HCT116 (cell line): ENCODE measurements at regions not wholly inside any gene's neighbourhood (a gene's known extent, or its start where the extent isn't known, plus 50 kb on each side); places are given as distances from the start of the nearest gene placed in this dataset.

Source experiments
- ATAC-seq: fragments of 200-7000 bp; cut with Tn5 transposase; 2 replicates; pipeline ENCODE4 v1.9.1; 2020; ENCODE audit warnings: mild to moderate bottlenecking, moderate library complexity
- BruUV-seq: library from RNA; stranded (reverse); fragments of 400-500 nt; replicated peaks from 2 replicates; lab custom pipeline; 2021; lab: Mats Ljungman, UMichigan
- CTCF ChIA-PET: fragments of 300-600 bp; sonication (Branson Sonifier 250); formaldehyde crosslinking; loops from one replicate; lab custom pipeline; 2021; ENCODE audit warnings: antibody characterized with exemption; lab: Charles Lee
- POLR2A ChIA-PET: fragments of 300-600, 350-600 bp; sonication (Branson Sonifier 250); formaldehyde crosslinking; loops from one replicate; lab custom pipeline; 2021; ENCODE audit warnings: antibody characterized with exemption; lab: Charles Lee
- RAD21 ChIA-PET, 2 experiments: fragments of 300-600 bp; sonication (Branson Sonifier 250); formaldehyde crosslinking; loops; one replicate each; lab custom pipeline; 2023; ENCODE audit warnings: low total read pairs in 2 of 2; ENCODE audit not compliant: uncharacterized antibody in 2 of 2, unreplicated experiment in 2 of 2, low non-redundant PET in 1 of 2; lab: Charles Lee
- DNase-seq: peaks from one replicate; pipeline ENCODE4 v3.0.0-alpha.2; 2010; ENCODE audit warnings: low read depth, low spot score
- H2AFZ ChIP-seq: fragments of 200-600 bp; shearing (Covaris generic), sonication (generic); 2 replicates; pipeline ENCODE4 v1.6.1; 2017; ENCODE audit warnings: low read depth, mixed run types, mixed read lengths, antibody characterized with exemption, low read length; ENCODE audit not compliant: poor library complexity, severe bottlenecking
- H3K27ac ChIP-seq: 2 replicates; pipeline ENCODE4 v1.5.1; 2012; ENCODE audit warnings: low read depth, low read length
- H3K27me3 ChIP-seq: fragments of 200-600 bp; sonication (generic); 2 replicates; pipeline ENCODE4 v1.6.1; 2016; ENCODE audit warnings: mixed run types, low read length, mixed read lengths; ENCODE audit not compliant: insufficient read depth
- H3K36me3 ChIP-seq, 2 experiments: fragments of 200-500 bp in 1 of 2; fragments of 200-600 bp in 1 of 2; sonication (Bioruptor generic) in 1 of 2; sonication (generic) in 1 of 2; 2 replicates each; pipeline versions ENCODE4 v1.5.1 to v1.6.1; 2014 to 2016; ENCODE audit warnings: low read length in 2 of 2, inconsistent platforms in 1 of 2, mixed read lengths in 1 of 2, mixed run types in 1 of 2; ENCODE audit not compliant: insufficient read depth in 2 of 2, control insufficient read depth in 1 of 2
- H3K4me1 ChIP-seq, 2 experiments: fragments of 200-600 bp in 1 of 2; sonication (generic) in 1 of 2; 2 replicates each; pipeline versions ENCODE4 v1.5.1 to v1.6.1; 2012 to 2017; ENCODE audit warnings: low read length in 2 of 2, inconsistent platforms in 1 of 2, mild to moderate bottlenecking in 1 of 2, mixed read lengths in 1 of 2, mixed run types in 1 of 2, moderate library complexity in 1 of 2; ENCODE audit not compliant: insufficient read depth in 2 of 2, control insufficient read depth in 1 of 2
- H3K4me2 ChIP-seq: fragments of 200-600 bp; sonication (generic); 2 replicates; pipeline ENCODE4 v1.6.1; 2017; ENCODE audit warnings: mixed run types, low read length, mixed read lengths
- H3K4me3 ChIP-seq, 2 experiments: fragments of 200-600 bp in 1 of 2; sonication (generic) in 1 of 2; replicated peaks in 1 of 2; 2 replicates each; pipeline ENCODE4 v1.5.1; 2011 to 2016; ENCODE audit warnings: low read length in 2 of 2, control low read depth in 1 of 2, low read depth in 1 of 2, mild to moderate bottlenecking in 1 of 2, mixed read lengths in 1 of 2, mixed run types in 1 of 2
- H3K79me2 ChIP-seq: fragments of 200-600 bp; sonication (generic); 2 replicates; pipeline ENCODE4 v1.6.1; 2017; ENCODE audit warnings: mild to moderate bottlenecking, mixed run types, low read length, moderate library complexity, mixed read lengths; ENCODE audit not compliant: insufficient read depth
- H3K9ac ChIP-seq: fragments of 200-600 bp; sonication (generic); 2 replicates; pipeline ENCODE4 v1.6.1; 2016; ENCODE audit warnings: low read length, mixed read lengths
- H3K9me2 ChIP-seq: fragments of 200-600 bp; sonication (generic), shearing (Covaris generic); 2 replicates; pipeline ENCODE4 v1.6.1; 2017; ENCODE audit warnings: mixed run types, mild to moderate bottlenecking, moderate library complexity; ENCODE audit not compliant: insufficient read depth
- H3K9me3 ChIP-seq, 2 experiments: fragments of 200-500 bp in 1 of 2; fragments of 200-600 bp in 1 of 2; sonication (Bioruptor generic) in 1 of 2; sonication (generic) in 1 of 2; 2 replicates each; pipeline ENCODE4 v1.6.1; 2014 to 2017; ENCODE audit warnings: low read length in 2 of 2, mixed read lengths in 2 of 2, inconsistent platforms in 1 of 2, low read depth in 1 of 2, mild to moderate bottlenecking in 1 of 2, mixed run types in 1 of 2, moderate library complexity in 1 of 2; ENCODE audit not compliant: control insufficient read depth in 1 of 2, insufficient read depth in 1 of 2
- H4K20me1 ChIP-seq: fragments of 200-600 bp; sonication (generic), shearing (Covaris generic); 2 replicates; pipeline ENCODE4 v1.6.1; 2017; ENCODE audit warnings: mixed run types, mild to moderate bottlenecking, moderate library complexity; ENCODE audit not compliant: insufficient read depth
- CBX3 ChIP-seq: IDR thresholded peaks from 2 replicates; pipeline ENCODE4 v1.6.1; 2012; ENCODE audit warnings: low read depth
- EGR1 ChIP-seq: IDR thresholded peaks from 2 replicates; pipeline ENCODE4 v1.6.1; 2012; ENCODE audit warnings: low read depth
- ELF1 ChIP-seq: IDR thresholded peaks from 2 replicates; pipeline ENCODE4 v1.6.1; 2012; ENCODE audit warnings: low read depth, borderline replicate concordance
- EZH2phosphoT487 ChIP-seq: fragments of 200-600 bp; IDR thresholded peaks from 2 replicates; pipeline ENCODE4 v1.6.1; 2018; ENCODE audit warnings: antibody characterized with exemption, borderline replicate concordance
- FOSL1 ChIP-seq: IDR thresholded peaks from 2 replicates; pipeline ENCODE4 v1.6.1; 2012; ENCODE audit warnings: low read depth
- POLR2A ChIP-seq: IDR thresholded peaks from 2 replicates; pipeline ENCODE4 v1.7.0; 2011; ENCODE audit warnings: borderline replicate concordance; ENCODE audit not compliant: insufficient read depth, insufficient read length; ENCODE audit errors: extremely low read depth
- RAD21 ChIP-seq: IDR thresholded peaks from 2 replicates; pipeline ENCODE4 v1.6.1; 2012; ENCODE audit warnings: low read depth, mild to moderate bottlenecking
- SRF ChIP-seq: IDR thresholded peaks from 2 replicates; pipeline ENCODE4 v1.6.1; 2012; ENCODE audit warnings: low read depth
- intact Hi-C: fragments of 100-400 bp; cut with micrococcal nuclease; formaldehyde crosslinking; loops from 2 replicates; pipeline ENCODE4 v1.10.0; 2022
- TF ChIP-seq, protein P1 (sequence below): IDR thresholded peaks from 2 replicates; pipeline ENCODE4 v1.6.1; 2011; ENCODE audit warnings: mild to moderate bottlenecking, low read length, moderate library complexity; ENCODE audit not compliant: insufficient replicate concordance; ENCODE audit errors: extremely low read depth
- TF ChIP-seq, protein P2 (sequence below): IDR thresholded peaks from 2 replicates; pipeline ENCODE4 v1.6.1; 2012
- TF ChIP-seq, protein P3 (sequence below): IDR thresholded peaks from 2 replicates; pipeline ENCODE4 v1.6.1; 2012

DNA sequence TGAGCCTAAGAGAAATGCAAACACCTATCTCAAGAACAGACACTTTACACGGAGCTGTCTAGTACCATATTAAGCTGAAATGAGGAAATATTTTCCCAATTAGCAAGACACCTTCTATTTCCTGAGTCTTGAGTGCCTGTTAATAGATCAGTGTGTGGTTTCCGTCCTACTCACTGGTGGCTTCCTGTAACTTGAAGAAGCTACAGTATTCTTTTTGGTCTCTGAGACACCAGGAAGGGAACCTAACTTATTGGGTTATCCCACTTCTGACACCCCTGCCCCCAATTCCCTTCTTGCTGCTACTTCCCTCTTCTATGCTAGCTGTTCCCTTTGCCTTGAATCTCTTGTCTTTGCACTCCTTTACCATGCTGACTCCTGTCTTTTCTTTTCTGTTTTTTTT is 92.7 kb downstream of the FDX1 start:
- POLR2A ChIA-PET, result no interaction called here
- no peak overlapping the region for H3K4me3 ChIP-seq
- TF ChIP-seq POLR2A, result no peak
- TF ChIP-seq, all 23 proteins: peak for 0
- Histone ChIP-seq H4K20me1 (no peaks in the 10 kb centered on the region), H3K36me3 (no peaks in the 10 kb centered on the region), H2AFZ (no peak overlapping the region), H3K4me1 (no peaks in the 10 kb centered on the region), H3K4me2 (no peak overlapping the region), H3K9me3 (no peaks in the 10 kb centered on the region), H3K27ac (no peak overlapping the region), H3K79me2 (no peaks in the 10 kb centered on the region), H3K9me2 (no peaks in the 10 kb centered on the region), H3K27me3 (no peaks in the 10 kb centered on the region), H3K9ac (no peak overlapping the region)
- no peak for ATAC-seq
- intact Hi-C loops, result no loop called here
- no TSS peak for BruUV-seq
- ChIA-PET RAD21 (no interaction called here), CTCF (no interaction called here)
- DNase-seq, result no peak

DNA sequence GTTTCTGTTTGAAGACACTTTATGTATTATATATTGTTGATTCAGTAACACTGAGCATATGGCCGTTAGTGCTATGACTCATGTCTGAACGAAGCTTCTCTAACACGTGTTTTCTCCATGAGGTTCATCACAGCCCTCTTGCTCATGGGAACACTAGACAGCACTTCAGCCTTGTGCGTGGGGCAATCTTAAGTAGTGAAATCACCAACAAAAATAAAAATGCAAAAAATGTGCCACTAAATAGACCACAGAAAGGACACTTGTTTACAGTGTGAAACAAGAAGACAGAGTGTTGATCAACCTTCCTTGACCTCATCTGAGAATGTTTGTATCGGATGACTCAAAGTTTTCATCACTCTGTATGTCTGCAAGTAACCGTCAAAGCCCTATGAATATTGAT is 94.5 kb downstream of the FDX1 start:
- ATAC-seq, result no peak
- no TSS peak for BruUV-seq
- TF ChIP-seq ELF1, result no peak
- Histone ChIP-seq H4K20me1 (no peaks in the 10 kb centered on the region), H3K4me2 (no peak overlapping the region), H3K4me1 (no peaks in the 10 kb centered on the region), H3K9me2 (no peaks in the 10 kb centered on the region), H3K36me3 (no peaks in the 10 kb centered on the region), H3K27me3 (no peaks in the 10 kb centered on the region), H3K9me3 (no peaks in the 10 kb centered on the region), H3K4me3 (no peak overlapping the region), H3K79me2 (no peaks in the 10 kb centered on the region), H3K27ac (no peak overlapping the region), H2AFZ (no peak overlapping the region), H3K9ac (no peak overlapping the region)
- ChIA-PET POLR2A (no interaction called here), RAD21 (no interaction called here), CTCF (no interaction called here)
- intact Hi-C loops, result no loop called here
- no peak for DNase-seq

DNA sequence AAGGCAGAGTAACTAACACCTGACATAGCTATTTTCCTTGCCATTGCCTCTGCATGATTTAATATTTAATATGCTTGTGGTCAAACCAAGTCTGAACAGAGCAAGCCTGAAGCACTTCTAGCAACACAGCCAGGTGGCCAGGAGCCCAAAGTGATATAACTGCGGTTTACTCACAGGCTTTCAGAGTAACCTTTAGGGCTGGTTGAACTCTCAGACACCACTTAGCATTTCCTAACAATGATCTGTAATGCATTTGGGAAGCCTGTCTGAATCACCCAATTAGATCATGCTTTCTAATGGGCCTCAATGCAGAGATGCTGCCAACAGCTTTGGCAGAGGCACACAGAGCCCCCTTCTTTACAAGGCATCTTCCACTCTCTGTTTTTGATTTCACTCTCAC is 96.1 kb downstream of the FDX1 start:
- no peaks in the 10 kb centered on the region for H3K4me1 ChIP-seq
- ATAC-seq (no peak), DNase-seq (no peak)
- H3K9ac ChIP-seq, result no peak overlapping the region
- no peak overlapping the region for H3K27ac ChIP-seq
- intact Hi-C loops, result no loop called here
- H3K9me3 ChIP-seq, result no peaks in the 10 kb centered on the region
- no peaks in the 10 kb centered on the region for H3K79me2 ChIP-seq
- no peaks in the 10 kb centered on the region for H3K36me3 ChIP-seq
- no peaks in the 10 kb centered on the region for H4K20me1 ChIP-seq
- no peaks in the 10 kb centered on the region for H3K27me3 ChIP-seq
- no peaks in the 10 kb centered on the region for H3K9me2 ChIP-seq
- ChIA-PET CTCF (no interaction called here), RAD21 (no interaction called here), POLR2A (no interaction called here)
- H3K4me3 ChIP-seq, result no peak overlapping the region
- BruUV-seq, result no TSS peak
- H3K4me2 ChIP-seq, result no peak overlapping the region
- H2AFZ ChIP-seq, result no peak overlapping the region
- TF ChIP-seq, protein P1, sequence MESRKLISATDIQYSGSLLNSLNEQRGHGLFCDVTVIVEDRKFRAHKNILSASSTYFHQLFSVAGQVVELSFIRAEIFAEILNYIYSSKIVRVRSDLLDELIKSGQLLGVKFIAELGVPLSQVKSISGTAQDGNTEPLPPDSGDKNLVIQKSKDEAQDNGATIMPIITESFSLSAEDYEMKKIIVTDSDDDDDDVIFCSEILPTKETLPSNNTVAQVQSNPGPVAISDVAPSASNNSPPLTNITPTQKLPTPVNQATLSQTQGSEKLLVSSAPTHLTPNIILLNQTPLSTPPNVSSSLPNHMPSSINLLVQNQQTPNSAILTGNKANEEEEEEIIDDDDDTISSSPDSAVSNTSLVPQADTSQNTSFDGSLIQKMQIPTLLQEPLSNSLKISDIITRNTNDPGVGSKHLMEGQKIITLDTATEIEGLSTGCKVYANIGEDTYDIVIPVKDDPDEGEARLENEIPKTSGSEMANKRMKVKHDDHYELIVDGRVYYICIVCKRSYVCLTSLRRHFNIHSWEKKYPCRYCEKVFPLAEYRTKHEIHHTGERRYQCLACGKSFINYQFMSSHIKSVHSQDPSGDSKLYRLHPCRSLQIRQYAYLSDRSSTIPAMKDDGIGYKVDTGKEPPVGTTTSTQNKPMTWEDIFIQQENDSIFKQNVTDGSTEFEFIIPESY, result no peak
- TF ChIP-seq POLR2A (no peak), FOSL1 (no peak), CBX3 (no peak), EZH2phosphoT487 (no peak), RAD21 (no peak), SRF (no peak), EGR1 (no peak)
- TF ChIP-seq, protein P2, sequence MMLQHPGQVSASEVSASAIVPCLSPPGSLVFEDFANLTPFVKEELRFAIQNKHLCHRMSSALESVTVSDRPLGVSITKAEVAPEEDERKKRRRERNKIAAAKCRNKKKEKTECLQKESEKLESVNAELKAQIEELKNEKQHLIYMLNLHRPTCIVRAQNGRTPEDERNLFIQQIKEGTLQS, result no peak
- TF ChIP-seq, protein P3, sequence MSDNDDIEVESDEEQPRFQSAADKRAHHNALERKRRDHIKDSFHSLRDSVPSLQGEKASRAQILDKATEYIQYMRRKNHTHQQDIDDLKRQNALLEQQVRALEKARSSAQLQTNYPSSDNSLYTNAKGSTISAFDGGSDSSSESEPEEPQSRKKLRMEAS, result no peak
